ENCODE measurements at regions not wholly inside any gene's neighbourhood (a gene's known extent, or its start where the extent isn't known, plus 50 kb on each side); places are given as distances from the start of the nearest gene placed in this dataset.

DNA sequence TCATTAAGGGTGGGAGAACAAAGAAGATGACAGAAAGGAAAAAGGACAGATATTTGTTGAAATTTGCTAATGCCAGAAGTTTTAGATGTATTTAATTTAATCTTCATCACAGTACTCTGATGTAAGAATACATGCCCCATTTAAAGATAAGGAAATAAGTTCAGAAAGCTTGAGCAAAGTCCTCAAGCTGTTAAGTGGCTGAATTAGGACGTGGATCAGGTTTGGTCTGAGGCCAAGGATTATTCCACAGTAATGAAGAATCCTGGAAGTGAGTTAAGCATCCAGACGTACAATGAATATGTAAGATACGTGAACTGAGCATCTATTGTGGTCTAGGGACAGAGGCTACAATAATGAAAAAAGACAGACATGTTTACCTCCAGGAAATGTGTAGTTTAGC lies 671.3 kb downstream of the PRELID2 start:
- TF ChIP-seq, protein P1, sequence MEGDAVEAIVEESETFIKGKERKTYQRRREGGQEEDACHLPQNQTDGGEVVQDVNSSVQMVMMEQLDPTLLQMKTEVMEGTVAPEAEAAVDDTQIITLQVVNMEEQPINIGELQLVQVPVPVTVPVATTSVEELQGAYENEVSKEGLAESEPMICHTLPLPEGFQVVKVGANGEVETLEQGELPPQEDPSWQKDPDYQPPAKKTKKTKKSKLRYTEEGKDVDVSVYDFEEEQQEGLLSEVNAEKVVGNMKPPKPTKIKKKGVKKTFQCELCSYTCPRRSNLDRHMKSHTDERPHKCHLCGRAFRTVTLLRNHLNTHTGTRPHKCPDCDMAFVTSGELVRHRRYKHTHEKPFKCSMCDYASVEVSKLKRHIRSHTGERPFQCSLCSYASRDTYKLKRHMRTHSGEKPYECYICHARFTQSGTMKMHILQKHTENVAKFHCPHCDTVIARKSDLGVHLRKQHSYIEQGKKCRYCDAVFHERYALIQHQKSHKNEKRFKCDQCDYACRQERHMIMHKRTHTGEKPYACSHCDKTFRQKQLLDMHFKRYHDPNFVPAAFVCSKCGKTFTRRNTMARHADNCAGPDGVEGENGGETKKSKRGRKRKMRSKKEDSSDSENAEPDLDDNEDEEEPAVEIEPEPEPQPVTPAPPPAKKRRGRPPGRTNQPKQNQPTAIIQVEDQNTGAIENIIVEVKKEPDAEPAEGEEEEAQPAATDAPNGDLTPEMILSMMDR (IDR thresholded peaks at IDR 0.05) = no peak
- no peak for TF ChIP-seq POLR2AphosphoS5 (IDR thresholded peaks at IDR 0.05)
- TF ChIP-seq POLR2A (IDR thresholded peaks at IDR 0.05) = no peak
- no peak for TF ChIP-seq EP300 (IDR thresholded peaks at IDR 0.05)

Measured in stomach (tissue), 4 donors.